ENCODE measurements at regions not wholly inside any gene's neighbourhood (a gene's known extent, or its start where the extent isn't known, plus 50 kb on each side); places are given as distances from the start of the nearest gene placed in this dataset.

GRCh38 chr1:214224611-214225354 is 56.2 kb upstream of the SMYD2 start:
- intact Hi-C loops (cut with DNase I, micrococcal nuclease) = no loop called here
- TF ChIP-seq, protein P1, sequence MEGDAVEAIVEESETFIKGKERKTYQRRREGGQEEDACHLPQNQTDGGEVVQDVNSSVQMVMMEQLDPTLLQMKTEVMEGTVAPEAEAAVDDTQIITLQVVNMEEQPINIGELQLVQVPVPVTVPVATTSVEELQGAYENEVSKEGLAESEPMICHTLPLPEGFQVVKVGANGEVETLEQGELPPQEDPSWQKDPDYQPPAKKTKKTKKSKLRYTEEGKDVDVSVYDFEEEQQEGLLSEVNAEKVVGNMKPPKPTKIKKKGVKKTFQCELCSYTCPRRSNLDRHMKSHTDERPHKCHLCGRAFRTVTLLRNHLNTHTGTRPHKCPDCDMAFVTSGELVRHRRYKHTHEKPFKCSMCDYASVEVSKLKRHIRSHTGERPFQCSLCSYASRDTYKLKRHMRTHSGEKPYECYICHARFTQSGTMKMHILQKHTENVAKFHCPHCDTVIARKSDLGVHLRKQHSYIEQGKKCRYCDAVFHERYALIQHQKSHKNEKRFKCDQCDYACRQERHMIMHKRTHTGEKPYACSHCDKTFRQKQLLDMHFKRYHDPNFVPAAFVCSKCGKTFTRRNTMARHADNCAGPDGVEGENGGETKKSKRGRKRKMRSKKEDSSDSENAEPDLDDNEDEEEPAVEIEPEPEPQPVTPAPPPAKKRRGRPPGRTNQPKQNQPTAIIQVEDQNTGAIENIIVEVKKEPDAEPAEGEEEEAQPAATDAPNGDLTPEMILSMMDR (IDR thresholded peaks at IDR 0.05) = no peak
- H3K4me3 ChIP-seq = no peak overlapping the region
- H3K9me3 ChIP-seq = no peaks in the 10 kb centered on the region
- DNase-seq (no peak), ATAC-seq (peak; percentile 46)
- H3K36me3 ChIP-seq (ENCODE audit: low read depth) = no peaks in the 10 kb centered on the region
- no peaks in the 10 kb centered on the region for H3K4me1 ChIP-seq (ENCODE audit: low read depth)

DNA sequence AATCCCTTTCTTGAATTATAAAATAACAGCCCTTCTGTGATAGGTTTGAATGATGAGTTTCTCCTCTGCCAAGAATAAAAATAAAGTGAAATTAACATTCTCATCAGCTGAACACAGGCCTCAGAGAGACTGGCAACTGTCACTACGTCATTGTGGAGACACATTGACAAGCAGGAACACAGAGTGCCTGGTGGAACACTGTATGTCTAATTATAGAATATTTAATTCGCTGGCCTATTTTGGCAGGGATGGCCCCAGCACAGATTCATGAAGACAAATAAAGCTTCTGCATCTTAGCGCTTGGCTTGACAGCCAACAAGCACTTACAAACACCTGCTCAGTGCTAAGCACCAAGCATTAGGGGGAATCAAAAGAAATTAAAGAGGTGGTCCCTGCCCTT is 52.0 kb upstream of the SMYD2 start:
- H3K36me3 ChIP-seq (ENCODE audit: low read depth) = no peaks in the 10 kb centered on the region
- H3K4me1 ChIP-seq (ENCODE audit: low read depth) = no peaks in the 10 kb centered on the region
- no peak for DNase-seq
- TF ChIP-seq, protein P1 (IDR thresholded peaks at IDR 0.05) = no peak
- no peaks in the 10 kb centered on the region for H3K9me3 ChIP-seq
- no peak for ATAC-seq
- intact Hi-C loops (cut with DNase I, micrococcal nuclease) = no loop called here
- no peak overlapping the region for H3K4me3 ChIP-seq

- ATAC-seq = no peak
- DNase-seq = no peak
- Histone ChIP-seq H3K36me3 (ENCODE audit: low read depth) (no peaks in the 10 kb centered on the region), H3K4me3 (no peak overlapping the region), H3K9me3 (no peaks in the 10 kb centered on the region), H3K4me1 (ENCODE audit: low read depth) (no peaks in the 10 kb centered on the region)
- intact Hi-C loops (cut with DNase I, micrococcal nuclease) = no loop called here
- TF ChIP-seq, protein P1 (IDR thresholded peaks at IDR 0.05) = no peak
Measured at GRCh38 chr1:214229736-214230135, 51.2 kb upstream of the SMYD2 start.
